ENCODE measurements at regions not wholly inside any gene's neighbourhood (a gene's known extent, or its start where the extent isn't known, plus 50 kb on each side); places are given as distances from the start of the nearest gene placed in this dataset.

DNA sequence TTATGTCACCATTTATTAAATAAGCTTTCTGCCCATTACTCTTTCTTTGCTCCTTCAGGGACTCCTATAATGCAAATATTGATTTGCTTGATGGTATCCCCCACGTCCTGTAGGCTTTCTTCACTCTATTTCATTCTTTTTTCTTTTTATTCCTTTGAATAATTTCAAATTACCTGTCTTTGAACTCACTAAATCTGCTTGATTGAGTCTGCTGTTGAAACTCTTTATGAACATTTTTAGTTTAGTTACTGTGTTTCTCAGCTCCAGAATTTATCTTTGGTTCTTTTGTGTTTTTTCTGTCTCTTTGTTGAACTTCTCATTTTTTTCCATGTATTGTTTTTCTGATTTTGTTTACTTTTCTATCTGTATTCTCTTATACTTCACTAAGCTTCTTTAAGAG is 254.4 kb upstream of the CCL2 start:
- Histone ChIP-seq H3K27me3 (replicated peaks in 1 of 2; ENCODE audit: control insufficient read depth in 2 of 2, insufficient read depth in 2 of 2, low read length in 1 of 2) (no peaks in the 10 kb centered on the region; a peak in 2 of 4 replicates), H3K9me3 (replicated peaks; ENCODE audit: control insufficient read depth, insufficient read depth, low read length) (no peaks in the 10 kb centered on the region; the same call in 2 of the 3 replicates), H3K79me2 (ENCODE audit: control insufficient read depth, insufficient read depth, low read length) (no peaks in the 10 kb centered on the region), H3K4me1 (ENCODE audit: control insufficient read depth, insufficient read depth, low read length) (no peaks in the 10 kb centered on the region), H3K4me3 (no peak overlapping the region), H3K36me3 (ENCODE audit: control insufficient read depth in 2 of 2, insufficient read depth in 2 of 2, low read length in 1 of 2) (no peaks in the 10 kb centered on the region), H3K27ac (ENCODE audit: control insufficient read depth, insufficient read depth) (no peak overlapping the region), H3K9ac (ENCODE audit: control insufficient read depth, insufficient read depth, low read length) (no peak overlapping the region), H4K20me1 (ENCODE audit: control insufficient read depth, insufficient read depth) (no peaks in the 10 kb centered on the region), H2AFZ (ENCODE audit: control insufficient read depth, low read depth, low read length) (no peak overlapping the region), H3K4me2 (ENCODE audit: control insufficient read depth, insufficient read depth) (no peak overlapping the region)
- intact Hi-C loops (cut with micrococcal nuclease; ENCODE audit: unreplicated experiment) (no loop called here), in situ Hi-C loops (cut with MboI) (no loop called here)
- no TSS peak for BruUV-seq (replicated peaks)
- no peak for ATAC-seq
- ChIA-PET POLR2A (no interaction called here), SMC1A (ENCODE audit: uncharacterized antibody, unreplicated experiment) (no interaction called here), RAD21 (ENCODE audit: unreplicated experiment) (no interaction called here), CTCF (no interaction called here)
- 0% methylated on average over 1 of the region's 1 CpG for WGBS (ENCODE audit: insufficient coverage, insufficient replicate concordance, low lambda C conversion rate, missing lambda C conversion rate)
- no peak for DNase-seq (ENCODE audit: low read depth, low spot score)
- TF ChIP-seq SP1 (IDR thresholded peaks at IDR 0.05; ENCODE audit: low read depth, low read length), result no peak
- no peak for TF ChIP-seq IRF4 (IDR thresholded peaks at IDR 0.05; ENCODE audit: low read depth, low read length)
- TF ChIP-seq NFXL1 (IDR thresholded peaks at IDR 0.05; ENCODE audit: borderline replicate concordance), result no peak
- TF ChIP-seq, protein P1, sequence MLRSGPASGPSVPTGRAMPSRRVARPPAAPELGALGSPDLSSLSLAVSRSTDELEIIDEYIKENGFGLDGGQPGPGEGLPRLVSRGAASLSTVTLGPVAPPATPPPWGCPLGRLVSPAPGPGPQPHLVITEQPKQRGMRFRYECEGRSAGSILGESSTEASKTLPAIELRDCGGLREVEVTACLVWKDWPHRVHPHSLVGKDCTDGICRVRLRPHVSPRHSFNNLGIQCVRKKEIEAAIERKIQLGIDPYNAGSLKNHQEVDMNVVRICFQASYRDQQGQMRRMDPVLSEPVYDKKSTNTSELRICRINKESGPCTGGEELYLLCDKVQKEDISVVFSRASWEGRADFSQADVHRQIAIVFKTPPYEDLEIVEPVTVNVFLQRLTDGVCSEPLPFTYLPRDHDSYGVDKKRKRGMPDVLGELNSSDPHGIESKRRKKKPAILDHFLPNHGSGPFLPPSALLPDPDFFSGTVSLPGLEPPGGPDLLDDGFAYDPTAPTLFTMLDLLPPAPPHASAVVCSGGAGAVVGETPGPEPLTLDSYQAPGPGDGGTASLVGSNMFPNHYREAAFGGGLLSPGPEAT (IDR thresholded peaks at IDR 0.05; ENCODE audit: low read depth), result no peak
- TF ChIP-seq FOXK2 (IDR thresholded peaks at IDR 0.05), result no peak
- TF ChIP-seq, protein P2, sequence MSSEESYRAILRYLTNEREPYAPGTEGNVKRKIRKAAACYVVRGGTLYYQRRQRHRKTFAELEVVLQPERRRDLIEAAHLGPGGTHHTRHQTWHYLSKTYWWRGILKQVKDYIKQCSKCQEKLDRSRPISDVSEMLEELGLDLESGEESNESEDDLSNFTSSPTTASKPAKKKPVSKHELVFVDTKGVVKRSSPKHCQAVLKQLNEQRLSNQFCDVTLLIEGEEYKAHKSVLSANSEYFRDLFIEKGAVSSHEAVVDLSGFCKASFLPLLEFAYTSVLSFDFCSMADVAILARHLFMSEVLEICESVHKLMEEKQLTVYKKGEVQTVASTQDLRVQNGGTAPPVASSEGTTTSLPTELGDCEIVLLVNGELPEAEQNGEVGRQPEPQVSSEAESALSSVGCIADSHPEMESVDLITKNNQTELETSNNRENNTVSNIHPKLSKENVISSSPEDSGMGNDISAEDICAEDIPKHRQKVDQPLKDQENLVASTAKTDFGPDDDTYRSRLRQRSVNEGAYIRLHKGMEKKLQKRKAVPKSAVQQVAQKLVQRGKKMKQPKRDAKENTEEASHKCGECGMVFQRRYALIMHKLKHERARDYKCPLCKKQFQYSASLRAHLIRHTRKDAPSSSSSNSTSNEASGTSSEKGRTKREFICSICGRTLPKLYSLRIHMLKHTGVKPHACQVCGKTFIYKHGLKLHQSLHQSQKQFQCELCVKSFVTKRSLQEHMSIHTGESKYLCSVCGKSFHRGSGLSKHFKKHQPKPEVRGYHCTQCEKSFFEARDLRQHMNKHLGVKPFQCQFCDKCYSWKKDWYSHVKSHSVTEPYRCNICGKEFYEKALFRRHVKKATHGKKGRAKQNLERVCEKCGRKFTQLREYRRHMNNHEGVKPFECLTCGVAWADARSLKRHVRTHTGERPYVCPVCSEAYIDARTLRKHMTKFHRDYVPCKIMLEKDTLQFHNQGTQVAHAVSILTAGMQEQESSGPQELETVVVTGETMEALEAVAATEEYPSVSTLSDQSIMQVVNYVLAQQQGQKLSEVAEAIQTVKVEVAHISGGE (CRISPR knock-in tag; IDR thresholded peaks at IDR 0.05), result no peak
- TF ChIP-seq, protein P3, sequence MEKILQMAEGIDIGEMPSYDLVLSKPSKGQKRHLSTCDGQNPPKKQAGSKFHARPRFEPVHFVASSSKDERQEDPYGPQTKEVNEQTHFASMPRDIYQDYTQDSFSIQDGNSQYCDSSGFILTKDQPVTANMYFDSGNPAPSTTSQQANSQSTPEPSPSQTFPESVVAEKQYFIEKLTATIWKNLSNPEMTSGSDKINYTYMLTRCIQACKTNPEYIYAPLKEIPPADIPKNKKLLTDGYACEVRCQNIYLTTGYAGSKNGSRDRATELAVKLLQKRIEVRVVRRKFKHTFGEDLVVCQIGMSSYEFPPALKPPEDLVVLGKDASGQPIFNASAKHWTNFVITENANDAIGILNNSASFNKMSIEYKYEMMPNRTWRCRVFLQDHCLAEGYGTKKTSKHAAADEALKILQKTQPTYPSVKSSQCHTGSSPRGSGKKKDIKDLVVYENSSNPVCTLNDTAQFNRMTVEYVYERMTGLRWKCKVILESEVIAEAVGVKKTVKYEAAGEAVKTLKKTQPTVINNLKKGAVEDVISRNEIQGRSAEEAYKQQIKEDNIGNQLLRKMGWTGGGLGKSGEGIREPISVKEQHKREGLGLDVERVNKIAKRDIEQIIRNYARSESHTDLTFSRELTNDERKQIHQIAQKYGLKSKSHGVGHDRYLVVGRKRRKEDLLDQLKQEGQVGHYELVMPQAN (conservative IDR thresholded peaks at IDR 0.05), result no peak
- TF ChIP-seq NR2F1 (conservative IDR thresholded peaks at IDR 0.05), result no peak
- no peak for TF ChIP-seq ATF7 (IDR thresholded peaks at IDR 0.05; ENCODE audit: low read depth)
- FAIRE-seq, result no peak

Measured in GM12878 (cell line).